ENCODE measurements at regions not wholly inside any gene's neighbourhood (a gene's known extent, or its start where the extent isn't known, plus 50 kb on each side); places are given as distances from the start of the nearest gene placed in this dataset.

- DNase-seq (ENCODE audit: low read depth, low spot score) (no peak), FAIRE-seq (no peak)
- no peaks in the 10 kb centered on the region for H3K4me1 ChIP-seq (ENCODE audit: control insufficient read depth, extremely low read depth, insufficient read depth, low read length)
- H3K36me3 ChIP-seq (ENCODE audit: control insufficient read depth in 2 of 2, extremely low read depth in 1 of 2, insufficient read depth in 2 of 2, low read length in 2 of 2) = no peaks in the 10 kb centered on the region
- no peak overlapping the region for H3K4me2 ChIP-seq (ENCODE audit: control insufficient read depth, extremely low read depth, insufficient read depth, low read depth, low read length)
- H3K9ac ChIP-seq (ENCODE audit: control insufficient read depth, extremely low read depth, insufficient read depth, low read length) = no peak overlapping the region
- H3K4me3 ChIP-seq (ENCODE audit: control insufficient read depth in 2 of 3, extremely low read depth in 1 of 3, insufficient read depth in 2 of 3, low read depth in 1 of 3, low read length in 3 of 3) = no peak overlapping the region
- dilution Hi-C loops (cut with MboI; ENCODE audit: extremely low pct_ligation_motif_present, low sequenced_read_pairs) = no loop called here
- H3K9me3 ChIP-seq (ENCODE audit: control insufficient read depth, low read depth, low read length) = no peaks in the 10 kb centered on the region
- H3K9me1 ChIP-seq (ENCODE audit: control insufficient read depth, extremely low read depth, insufficient read depth, low read length) = no peaks in the 10 kb centered on the region
- no peaks in the 10 kb centered on the region for H3K79me2 ChIP-seq (ENCODE audit: control insufficient read depth, insufficient read depth, low read length)
- no peaks in the 10 kb centered on the region for H4K20me1 ChIP-seq (ENCODE audit: control insufficient read depth, extremely low read depth, insufficient read depth, low read length)
- H2AFZ ChIP-seq (ENCODE audit: control insufficient read depth, low read length) = no peak overlapping the region
- H3K27ac ChIP-seq (ENCODE audit: control insufficient read depth, insufficient read depth, low read length) = no peak overlapping the region
- TF ChIP-seq CTCF (optimal IDR thresholded peaks at IDR 0.05 in 1 of 3, IDR thresholded peaks at IDR 0.05 in 1 of 3, conservative IDR thresholded peaks at IDR 0.05 in 1 of 3; ENCODE audit: extremely low read depth in 1 of 3, insufficient read depth in 2 of 3, low read length in 3 of 3) (no peak), EZH2 (IDR thresholded peaks at IDR 0.05; ENCODE audit: low read length) (no peak)
- no peaks in the 10 kb centered on the region for H3K27me3 ChIP-seq (ENCODE audit: control insufficient read depth, extremely low read depth, insufficient read depth, low read length)
Measured at GRCh38 chr1:67514300-67514699, 84.1 kb upstream of the SERBP1 start.

- Histone ChIP-seq H4K20me1 (ENCODE audit: control insufficient read depth, extremely low read depth, insufficient read depth, low read length) (no peaks in the 10 kb centered on the region), H3K4me2 (ENCODE audit: control insufficient read depth, extremely low read depth, insufficient read depth, low read depth, low read length) (no peak overlapping the region), H3K27me3 (ENCODE audit: control insufficient read depth, extremely low read depth, insufficient read depth, low read length) (no peaks in the 10 kb centered on the region), H3K9ac (ENCODE audit: control insufficient read depth, extremely low read depth, insufficient read depth, low read length) (no peak overlapping the region), H3K36me3 (ENCODE audit: control insufficient read depth in 2 of 2, extremely low read depth in 1 of 2, insufficient read depth in 2 of 2, low read length in 2 of 2) (no peaks in the 10 kb centered on the region), H3K9me1 (ENCODE audit: control insufficient read depth, extremely low read depth, insufficient read depth, low read length) (no peaks in the 10 kb centered on the region), H3K9me3 (ENCODE audit: control insufficient read depth, low read depth, low read length) (no peaks in the 10 kb centered on the region), H3K4me3 (ENCODE audit: control insufficient read depth in 2 of 3, extremely low read depth in 1 of 3, insufficient read depth in 2 of 3, low read depth in 1 of 3, low read length in 3 of 3) (no peak overlapping the region), H3K27ac (ENCODE audit: control insufficient read depth, insufficient read depth, low read length) (no peak overlapping the region), H3K79me2 (ENCODE audit: control insufficient read depth, insufficient read depth, low read length) (no peaks in the 10 kb centered on the region), H2AFZ (ENCODE audit: control insufficient read depth, low read length) (no peak overlapping the region), H3K4me1 (ENCODE audit: control insufficient read depth, extremely low read depth, insufficient read depth, low read length) (no peaks in the 10 kb centered on the region)
- TF ChIP-seq CTCF (optimal IDR thresholded peaks at IDR 0.05 in 1 of 3, IDR thresholded peaks at IDR 0.05 in 1 of 3, conservative IDR thresholded peaks at IDR 0.05 in 1 of 3; ENCODE audit: extremely low read depth in 1 of 3, insufficient read depth in 2 of 3, low read length in 3 of 3) = no peak
- TF ChIP-seq EZH2 (IDR thresholded peaks at IDR 0.05; ENCODE audit: low read length) = no peak
- FAIRE-seq = no peak
- DNase-seq (ENCODE audit: low read depth, low spot score) = no peak
- dilution Hi-C loops (cut with MboI; ENCODE audit: extremely low pct_ligation_motif_present, low sequenced_read_pairs) = no loop called here
Measured at GRCh38 chr1:67514786-67515185, 84.6 kb upstream of the SERBP1 start.

Measured in keratinocyte (primary cell).